GM21619 (cell line): ENCODE measurements at regions not wholly inside any gene's neighbourhood (a gene's known extent, or its start where the extent isn't known, plus 50 kb on each side); places are given as distances from the start of the nearest gene placed in this dataset.

Experiments used
- ATAC-seq: cut with Tn5 transposase; IDR thresholded peaks from one replicate; pipeline ENCODE4 v1.9.1; 2021; ENCODE audit not compliant: unreplicated experiment

- ATAC-seq, result no peak
These were observed 104.1 kb downstream of the DIRAS2 start for GRCh38 chr9:90538566-90538965.

- ATAC-seq, result no peak
These were observed 103.3 kb downstream of the DIRAS2 start for GRCh38 chr9:90539286-90539685.

GRCh38 chr9:90540734-90541133 lies 101.9 kb downstream of the DIRAS2 start:
- ATAC-seq, result no peak

- no peak for ATAC-seq
These were observed 98.1 kb downstream of the DIRAS2 start for GRCh38 chr9:90544488-90544887.

GRCh38 chr9:90546200-90546599 lies 96.4 kb downstream of the DIRAS2 start:
- ATAC-seq, result no peak

- no peak for ATAC-seq
These were observed 94.7 kb downstream of the DIRAS2 start for GRCh38 chr9:90547896-90548295.

- ATAC-seq, result peak; percentile 84
These were observed 90.3 kb downstream of the DIRAS2 start for GRCh38 chr9:90552317-90552716.

GRCh38 chr9:90555351-90556057 lies 87.1 kb downstream of the DIRAS2 start:
- no peak for ATAC-seq

- no peak for ATAC-seq
These were observed 85.5 kb downstream of the DIRAS2 start for GRCh38 chr9:90556897-90557675.

- ATAC-seq, result no peak
These were observed 83.2 kb downstream of the DIRAS2 start for GRCh38 chr9:90559075-90560073.
